ENCODE measurements at regions not wholly inside any gene's neighbourhood (a gene's known extent, or its start where the extent isn't known, plus 50 kb on each side); places are given as distances from the start of the nearest gene placed in this dataset.

DNA sequence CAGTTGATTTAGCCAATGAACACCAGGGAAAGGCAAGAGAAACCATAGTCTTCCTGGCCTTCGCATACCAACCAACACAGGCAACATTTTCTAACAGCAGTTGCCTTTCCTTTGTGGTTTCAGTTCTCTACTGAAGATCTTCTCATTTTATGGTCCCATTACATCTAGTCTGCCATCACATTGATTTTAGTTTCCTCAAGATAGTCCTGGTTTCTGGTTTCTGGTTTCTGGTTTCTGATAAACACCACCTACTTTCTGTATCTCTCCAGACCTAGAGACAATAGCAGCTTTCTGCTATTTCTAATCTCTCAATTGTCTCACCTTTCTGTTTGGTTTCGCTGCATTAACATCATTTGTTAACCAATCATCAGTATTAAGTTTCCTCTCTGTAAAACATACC lies 646.3 kb upstream of the SPANXN1 start:
- TF ChIP-seq CTCF (IDR thresholded peaks at IDR 0.05): no peak
- no peak for TF ChIP-seq POLR2A (IDR thresholded peaks at IDR 0.05)

Measured in thyroid gland (tissue), 4 donors.